MG63 (cell line): ENCODE measurements at regions not wholly inside any gene's neighbourhood (a gene's known extent, or its start where the extent isn't known, plus 50 kb on each side); places are given as distances from the start of the nearest gene placed in this dataset.
A peak's percentile ranks its signal among the peaks of the same experiment; 100 is the strongest.
"Not testable (repeated sequence)": the region's sequence is repeated elsewhere in the genome, so short reads cannot be mapped to it uniquely, and the experiment has no call there.

Experiments used
- DNase-seq: peaks from one replicate; pipeline ENCODE4 v3.0.0-alpha.2; 2020
- H3K27me3 ChIP-seq: fragments of 250-450 bp; sonication (Bioruptor Pico); 2 replicates; pipeline ENCODE4 v1.5.1; 2020; ENCODE audit warnings: mild to moderate bottlenecking, moderate library complexity
- H3K36me3 ChIP-seq: fragments of 250-450 bp; sonication (Bioruptor Pico); 2 replicates; pipeline ENCODE4 v1.5.1; 2020; ENCODE audit warnings: mild to moderate bottlenecking, moderate library complexity
- H3K4me3 ChIP-seq: fragments of 250-450 bp; sonication (Bioruptor Pico); 2 replicates; pipeline ENCODE4 v1.5.1; 2020; ENCODE audit warnings: mild to moderate bottlenecking, moderate library complexity
- H3K9me3 ChIP-seq: fragments of 250-450 bp; sonication (Bioruptor Pico); 2 replicates; pipeline ENCODE4 v1.5.1; 2020; ENCODE audit warnings: mild to moderate bottlenecking, moderate library complexity

DNA sequence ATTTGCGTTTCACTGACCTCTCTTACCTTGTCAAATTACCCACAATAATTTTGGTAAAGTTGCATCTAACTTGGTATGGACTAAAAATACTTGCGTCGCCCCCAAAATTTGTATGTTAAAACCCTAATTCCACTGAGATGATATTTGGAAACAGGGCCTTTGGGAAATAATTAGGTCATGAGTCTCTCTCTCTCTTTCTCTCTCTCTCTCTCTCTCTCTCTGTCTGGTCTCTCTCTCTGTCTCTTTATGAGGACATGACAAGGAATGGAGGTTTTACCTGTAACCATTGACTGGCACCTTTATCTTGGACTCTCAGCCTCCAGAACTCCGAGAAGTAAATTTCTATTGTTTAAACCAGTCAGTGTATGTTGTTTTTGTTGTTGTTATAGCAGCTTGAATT is 111.5 kb upstream of the BDP1 start:
- not testable (repeated sequence) for H3K4me3 ChIP-seq, H3K9me3 ChIP-seq, H3K27me3 ChIP-seq, H3K36me3 ChIP-seq, DNase-seq

GRCh38 chr5:71372601-71373000 is 82.8 kb upstream of the BDP1 start:
- DNase-seq, H3K36me3 ChIP-seq, H3K4me3 ChIP-seq, H3K9me3 ChIP-seq: not testable (repeated sequence)
- peaks cover 22% of the 10 kb centered on the region for H3K27me3 ChIP-seq

DNA sequence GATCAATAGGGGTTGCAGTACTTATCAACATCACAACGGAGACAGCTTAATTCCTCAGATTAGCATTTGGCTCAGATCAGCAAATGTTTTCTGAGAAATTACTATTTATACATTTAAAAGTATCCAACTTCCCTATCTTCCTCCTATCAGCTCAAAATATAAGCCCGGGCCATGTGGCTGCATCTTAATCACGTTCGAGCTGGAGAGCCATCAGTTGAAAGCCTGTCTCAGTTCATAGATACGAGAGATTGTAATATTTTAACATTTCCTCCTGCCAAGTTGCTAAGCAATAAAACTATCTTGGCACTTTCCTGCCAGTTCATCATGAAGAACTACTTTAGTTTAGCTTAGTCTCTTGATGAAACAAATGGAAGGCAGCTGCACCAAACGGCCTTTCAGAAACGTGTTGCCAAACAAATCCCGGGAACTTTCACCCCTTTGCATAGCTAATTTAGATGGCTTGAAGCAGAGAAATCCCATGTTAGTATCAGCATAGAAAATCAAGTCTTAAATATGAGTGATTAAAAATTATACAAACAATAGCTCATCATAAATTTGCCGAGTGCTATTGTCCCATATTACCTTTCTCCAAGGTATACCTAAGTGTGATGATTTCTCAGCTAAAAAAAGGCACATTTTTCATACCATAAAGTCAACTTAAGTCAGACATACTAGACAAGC is 82.3 kb upstream of the BDP1 start:
- not testable (repeated sequence) for DNase-seq, H3K9me3 ChIP-seq, H3K36me3 ChIP-seq, H3K4me3 ChIP-seq
- H3K27me3 ChIP-seq = peaks cover 25% of the 10 kb centered on the region

GRCh38 chr5:71384204-71384603 is 71.2 kb upstream of the BDP1 start:
- not testable (repeated sequence) for H3K9me3 ChIP-seq, H3K4me3 ChIP-seq, H3K36me3 ChIP-seq, H3K27me3 ChIP-seq, DNase-seq

- Histone ChIP-seq H3K36me3 (no peaks in the 10 kb centered on the region), H3K4me3 (no peak overlapping the region), H3K9me3 (no peaks in the 10 kb centered on the region), H3K27me3 (peaks cover 2% of the 10 kb centered on the region; the same call in 1 of the 2 replicates)
- no peak for DNase-seq
Measured at GRCh38 chr5:71384706-71385105, 70.7 kb upstream of the BDP1 start.

- not testable (repeated sequence) for H3K4me3 ChIP-seq, H3K36me3 ChIP-seq, H3K27me3 ChIP-seq, H3K9me3 ChIP-seq, DNase-seq
Measured at GRCh38 chr5:71385208-71385607, 70.2 kb upstream of the BDP1 start.

DNA sequence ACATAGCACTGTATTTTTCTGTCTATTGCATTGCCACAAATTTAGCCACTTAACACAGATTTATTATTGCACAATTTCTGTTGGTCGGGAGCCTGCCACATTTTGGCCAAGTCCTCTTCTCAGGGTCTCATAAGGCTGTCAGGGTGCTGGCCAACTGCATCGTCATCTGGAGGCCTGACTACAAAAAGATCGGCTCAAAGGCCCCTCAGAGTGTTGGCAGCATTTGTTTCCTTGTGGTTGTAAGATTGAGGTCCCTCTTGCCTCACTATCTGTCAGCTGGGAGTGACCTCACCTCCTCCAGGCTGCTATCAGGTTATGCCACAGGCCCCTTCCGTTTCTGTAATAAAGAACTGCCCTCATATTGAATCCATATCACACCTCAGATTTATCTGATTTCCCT is 67.3 kb upstream of the BDP1 start:
- not testable (repeated sequence) for H3K9me3 ChIP-seq, H3K4me3 ChIP-seq, H3K36me3 ChIP-seq, H3K27me3 ChIP-seq
- peak; percentile 0 for DNase-seq

- not testable (repeated sequence) for H3K4me3 ChIP-seq, DNase-seq, H3K9me3 ChIP-seq, H3K27me3 ChIP-seq, H3K36me3 ChIP-seq
Measured at GRCh38 chr5:71398400-71398799, 57.1 kb upstream of the BDP1 start.

DNA sequence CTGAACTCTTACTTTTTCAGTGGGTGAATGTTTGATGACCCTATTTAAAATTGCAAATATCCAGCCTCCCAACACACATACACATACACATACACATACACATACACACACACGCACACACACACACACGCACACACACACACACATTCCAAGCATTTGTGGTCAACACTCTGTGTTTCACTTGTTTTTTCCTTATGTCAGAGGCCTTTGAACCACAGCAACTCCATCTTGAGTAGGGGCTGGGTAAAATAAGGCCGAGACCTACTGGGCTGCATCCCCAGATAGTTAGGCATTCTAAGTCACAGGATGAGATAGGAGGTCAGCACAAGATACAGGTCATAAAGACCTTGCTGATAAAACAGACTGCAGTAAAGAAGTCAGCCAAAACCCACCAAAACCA is 56.6 kb upstream of the BDP1 start:
- not testable (repeated sequence) for DNase-seq, H3K4me3 ChIP-seq, H3K9me3 ChIP-seq, H3K36me3 ChIP-seq, H3K27me3 ChIP-seq

- DNase-seq, H3K36me3 ChIP-seq: not testable (repeated sequence)
Measured at GRCh38 chr5:71399443-71399842, 56.0 kb upstream of the BDP1 start.

DNA sequence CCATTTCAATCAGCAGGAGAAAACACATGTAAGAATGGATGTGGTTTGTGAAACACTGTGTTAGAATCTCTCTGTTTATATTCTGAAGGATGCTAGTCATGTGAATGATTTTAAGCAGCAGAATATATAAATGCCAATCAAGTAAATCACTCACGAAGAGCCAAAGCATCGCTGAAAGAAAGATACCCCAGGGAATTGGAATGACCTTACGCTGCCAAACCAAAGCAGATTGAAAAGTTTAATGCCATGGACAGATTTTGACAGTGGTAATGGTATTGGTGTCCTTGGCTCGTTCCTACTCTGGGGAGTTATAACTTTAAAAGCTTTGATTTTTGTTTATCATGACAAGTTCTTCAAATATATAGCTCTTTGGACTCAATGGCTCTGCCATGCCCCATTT is 54.8 kb upstream of the BDP1 start:
- not testable (repeated sequence) for H3K4me3 ChIP-seq, H3K36me3 ChIP-seq, H3K27me3 ChIP-seq, DNase-seq, H3K9me3 ChIP-seq

More at GRCh38 chr5:71399443-71399842, 56.0 kb upstream of the BDP1 start:
- H3K9me3 ChIP-seq, H3K4me3 ChIP-seq, H3K27me3 ChIP-seq: not testable (repeated sequence)

DNA sequence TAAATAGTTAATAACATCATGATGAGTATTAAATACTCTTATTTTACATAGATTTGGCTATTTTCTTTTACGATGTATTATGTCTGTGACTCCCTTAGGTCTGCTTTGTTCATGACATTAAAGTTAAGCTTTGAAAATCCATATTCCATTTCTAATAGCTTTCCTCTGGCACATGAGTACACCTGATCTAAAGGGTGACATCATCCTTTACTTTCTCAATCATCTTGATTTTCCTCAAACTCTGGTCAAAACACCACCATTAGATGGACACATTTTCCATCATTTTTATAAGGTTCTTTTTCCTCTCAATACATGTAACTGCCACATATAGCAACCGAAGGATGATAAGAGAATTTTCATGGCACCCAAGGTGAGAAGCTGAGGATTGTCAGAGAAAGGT is 54.3 kb upstream of the BDP1 start:
- H3K27me3 ChIP-seq, DNase-seq, H3K36me3 ChIP-seq, H3K4me3 ChIP-seq, H3K9me3 ChIP-seq: not testable (repeated sequence)

GRCh38 chr5:71401564-71401963 is 53.9 kb upstream of the BDP1 start:
- DNase-seq, H3K36me3 ChIP-seq, H3K9me3 ChIP-seq, H3K4me3 ChIP-seq: not testable (repeated sequence)
- peaks cover 10% of the 10 kb centered on the region for H3K27me3 ChIP-seq

DNA sequence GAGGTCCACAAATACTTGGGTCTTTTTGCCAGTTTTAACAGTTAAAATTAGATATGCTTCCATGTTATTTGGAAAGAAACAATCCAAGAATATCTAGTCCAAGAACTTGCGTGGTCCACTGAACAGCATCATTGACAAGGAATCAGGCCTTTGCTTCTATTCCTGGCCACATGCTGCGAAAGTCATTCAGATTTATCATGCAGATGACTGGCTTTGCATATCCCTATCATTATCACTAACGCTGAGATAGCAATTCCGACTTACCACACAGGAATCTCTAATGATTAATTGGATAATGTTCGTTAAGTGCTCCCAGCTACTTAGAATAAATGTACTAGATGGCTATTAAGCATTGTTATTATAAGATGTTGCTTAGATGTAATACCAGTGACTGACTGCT is 51.0 kb upstream of the BDP1 start:
- DNase-seq, H3K4me3 ChIP-seq, H3K9me3 ChIP-seq, H3K36me3 ChIP-seq: not testable (repeated sequence)
- peaks cover 19% of the 10 kb centered on the region for H3K27me3 ChIP-seq

GRCh38 chr5:71404936-71405335 is 50.5 kb upstream of the BDP1 start:
- H3K36me3 ChIP-seq, H3K4me3 ChIP-seq, DNase-seq, H3K9me3 ChIP-seq: not testable (repeated sequence)
- H3K27me3 ChIP-seq = peaks cover 19% of the 10 kb centered on the region
